NT2/D1 (cell line): ENCODE measurements at regions not wholly inside any gene's neighbourhood (a gene's known extent, or its start where the extent isn't known, plus 50 kb on each side); places are given as distances from the start of the nearest gene placed in this dataset.

Source experiments
- SUZ12 ChIP-seq: IDR thresholded peaks from 2 replicates; pipeline ENCODE4 v1.6.1; 2011; ENCODE audit not compliant: insufficient read length, insufficient read depth; ENCODE audit errors: extremely low read depth
- ZNF274 ChIP-seq: IDR thresholded peaks from 2 replicates; pipeline ENCODE4 v1.6.1; 2011; ENCODE audit warnings: mild to moderate bottlenecking, low read depth, low read length

DNA sequence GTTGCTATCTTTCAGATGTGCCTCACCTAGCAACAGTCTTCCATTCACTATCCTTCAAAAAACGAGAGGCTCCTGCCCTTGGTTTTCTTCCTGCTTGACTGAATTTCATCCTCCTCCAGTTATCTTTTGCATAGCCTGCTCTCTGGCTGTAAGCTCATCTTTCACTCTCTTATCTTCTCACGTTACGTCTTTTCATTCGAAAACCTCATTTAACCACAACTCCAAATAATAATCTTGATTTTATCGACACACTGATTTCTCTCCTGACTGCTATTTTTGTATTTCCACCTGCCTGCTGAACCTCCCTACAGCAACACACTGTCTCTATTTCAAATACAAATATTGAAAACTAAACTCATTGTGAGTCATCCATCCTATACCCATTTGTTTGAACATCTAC is 230.7 kb upstream of the TMC3 start:
- TF ChIP-seq ZNF274 (no peak), SUZ12 (no peak)
